Neural cell (in vitro differentiated cells): ENCODE measurements at regions not wholly inside any gene's neighbourhood (a gene's known extent, or its start where the extent isn't known, plus 50 kb on each side); places are given as distances from the start of the nearest gene placed in this dataset.

Experiments
- H2AFZ ChIP-seq: fragments of 200-600, 300-800 bp; sonication (generic), shearing (Covaris generic); 2 replicates; pipeline ENCODE4 v1.6.0; 2014; ENCODE audit warnings: low read depth, mild to moderate bottlenecking, antibody characterized with exemption, low read length, moderate library complexity
- H3F3A ChIP-seq: fragments of 200-600 bp; shearing (Covaris generic); 2 replicates; pipeline ENCODE4 v1.6.1; 2016; ENCODE audit warnings: mild to moderate bottlenecking, moderate library complexity, mixed read lengths, antibody characterized with exemption, low read length; ENCODE audit not compliant: insufficient read depth, poor library complexity, severe bottlenecking
- H3K27ac ChIP-seq: fragments of 200-600, 300-800 bp; sonication (generic), shearing (Covaris generic); 2 replicates; pipeline ENCODE4 v1.5.1; 2014; ENCODE audit warnings: mild to moderate bottlenecking, low read length, moderate library complexity
- H3K27me3 ChIP-seq: fragments of 300-800, 200-600 bp; sonication (generic), shearing (Covaris generic); 2 replicates; pipeline ENCODE4 v1.6.0; 2014; ENCODE audit warnings: mild to moderate bottlenecking, low read depth, low read length, moderate library complexity; ENCODE audit not compliant: insufficient read depth
- H3K36me3 ChIP-seq: fragments of 300-800, 200-600 bp; sonication (generic), shearing (Covaris generic); 2 replicates; pipeline ENCODE4 v1.5.1; 2014; ENCODE audit warnings: mild to moderate bottlenecking, antibody characterized with exemption, low read length, moderate library complexity; ENCODE audit not compliant: insufficient read depth
- H3K4me2 ChIP-seq: fragments of 300-800, 200-600 bp; sonication (generic), shearing (Covaris generic); 2 replicates; pipeline ENCODE4 v1.6.0; 2014; ENCODE audit warnings: mild to moderate bottlenecking, low read length
- H3K4me3 ChIP-seq: fragments of 300-800, 200-600 bp; sonication (generic), shearing (Covaris generic); 2 replicates; pipeline ENCODE4 v1.5.1; 2014; ENCODE audit warnings: mild to moderate bottlenecking, low read length, moderate library complexity
- H3K79me2 ChIP-seq: fragments of 200-600 bp; shearing (Covaris generic); replicated peaks from 2 replicates; pipeline ENCODE4 v1.6.0; 2014; ENCODE audit warnings: mild to moderate bottlenecking, low read length, moderate library complexity; ENCODE audit not compliant: insufficient read depth
- H3K9ac ChIP-seq: fragments of 300-800, 200-600 bp; sonication (generic), shearing (Covaris generic); 2 replicates; pipeline ENCODE4 v1.6.1; 2016; ENCODE audit warnings: mild to moderate bottlenecking, low read length, mixed read lengths
- H3K9me2 ChIP-seq: fragments of 200-600 bp; shearing (Covaris generic); 2 replicates; pipeline ENCODE4 v1.6.1; 2016; ENCODE audit warnings: mild to moderate bottlenecking, low read length, mixed read lengths; ENCODE audit not compliant: insufficient read depth
- H3K9me3 ChIP-seq: fragments of 200-600, 300-800 bp; sonication (generic), shearing (Covaris generic); 2 replicates; pipeline ENCODE4 v1.6.1; 2016; ENCODE audit warnings: mild to moderate bottlenecking, mixed run types, low read length, moderate library complexity, mixed read lengths
- H4K20me1 ChIP-seq: fragments of 200-600 bp; shearing (Covaris generic); 2 replicates; pipeline ENCODE4 v1.6.1; 2016; ENCODE audit warnings: mild to moderate bottlenecking, mixed run types; ENCODE audit not compliant: insufficient read depth
- CTCF ChIP-seq: fragments of 450-650 bp; IDR thresholded peaks from 2 replicates; pipeline ENCODE4 v1.5.1; 2014; ENCODE audit warnings: antibody characterized with exemption, mild to moderate bottlenecking, moderate library complexity; ENCODE audit not compliant: poor library complexity, severe bottlenecking
- EP300 ChIP-seq: fragments of 450-650 bp; conservative IDR thresholded peaks from 2 replicates; pipeline ENCODE4 v1.6.1; 2014; ENCODE audit warnings: antibody characterized with exemption, mild to moderate bottlenecking, moderate library complexity; ENCODE audit not compliant: poor library complexity, severe bottlenecking
- EZH2 ChIP-seq: fragments of 200-600, 300-800 bp; shearing (Covaris generic), sonication (generic); IDR thresholded peaks from 2 replicates; pipeline ENCODE4 v1.6.1; 2014; ENCODE audit warnings: antibody characterized with exemption, low read length, borderline replicate concordance, mild to moderate bottlenecking; ENCODE audit not compliant: insufficient read depth, poor library complexity, severe bottlenecking
- MXI1 ChIP-seq: fragments of 450-650 bp; conservative IDR thresholded peaks from 2 replicates; pipeline ENCODE4 v1.6.1; 2014; ENCODE audit warnings: antibody characterized with exemption, mild to moderate bottlenecking; ENCODE audit not compliant: poor library complexity, severe bottlenecking
- POLR2AphosphoS5 ChIP-seq: IDR thresholded peaks from 2 replicates; pipeline ENCODE4 v1.6.1; 2012
- RAD21 ChIP-seq: fragments of 450-650 bp; conservative IDR thresholded peaks from 2 replicates; pipeline ENCODE4 v1.6.1; 2014; ENCODE audit warnings: antibody characterized with exemption, mild to moderate bottlenecking, moderate library complexity
- SMC3 ChIP-seq: fragments of 450-650 bp; conservative IDR thresholded peaks from 2 replicates; pipeline ENCODE4 v1.6.1; 2014; ENCODE audit warnings: antibody characterized with exemption, mild to moderate bottlenecking, moderate library complexity; ENCODE audit not compliant: poor library complexity
- TAF1 ChIP-seq: IDR thresholded peaks from 2 replicates; pipeline ENCODE4 v1.6.1; 2012; ENCODE audit warnings: low read depth
- TF ChIP-seq, protein P1 (sequence below): IDR thresholded peaks from 2 replicates; pipeline ENCODE4 v1.6.1; 2012; ENCODE audit warnings: borderline replicate concordance

- Histone ChIP-seq H3K27me3 (no peaks in the 10 kb centered on the region), H3K36me3 (no peaks in the 10 kb centered on the region), H3F3A (no peaks in the 10 kb centered on the region), H4K20me1 (no peaks in the 10 kb centered on the region), H3K27ac (no peak overlapping the region), H3K9ac (no peak overlapping the region), H3K4me3 (no peak overlapping the region), H3K9me2 (no peaks in the 10 kb centered on the region), H3K9me3 (no peaks in the 10 kb centered on the region), H2AFZ (no peak overlapping the region), H3K4me2 (no peak overlapping the region), H3K79me2 (no peaks in the 10 kb centered on the region)
- TF ChIP-seq POLR2AphosphoS5 (no peak), CTCF (no peak), EZH2 (no peak), TAF1 (no peak), RAD21 (no peak), EP300 (no peak), MXI1 (no peak), SMC3 (no peak)
- TF ChIP-seq, protein P1, sequence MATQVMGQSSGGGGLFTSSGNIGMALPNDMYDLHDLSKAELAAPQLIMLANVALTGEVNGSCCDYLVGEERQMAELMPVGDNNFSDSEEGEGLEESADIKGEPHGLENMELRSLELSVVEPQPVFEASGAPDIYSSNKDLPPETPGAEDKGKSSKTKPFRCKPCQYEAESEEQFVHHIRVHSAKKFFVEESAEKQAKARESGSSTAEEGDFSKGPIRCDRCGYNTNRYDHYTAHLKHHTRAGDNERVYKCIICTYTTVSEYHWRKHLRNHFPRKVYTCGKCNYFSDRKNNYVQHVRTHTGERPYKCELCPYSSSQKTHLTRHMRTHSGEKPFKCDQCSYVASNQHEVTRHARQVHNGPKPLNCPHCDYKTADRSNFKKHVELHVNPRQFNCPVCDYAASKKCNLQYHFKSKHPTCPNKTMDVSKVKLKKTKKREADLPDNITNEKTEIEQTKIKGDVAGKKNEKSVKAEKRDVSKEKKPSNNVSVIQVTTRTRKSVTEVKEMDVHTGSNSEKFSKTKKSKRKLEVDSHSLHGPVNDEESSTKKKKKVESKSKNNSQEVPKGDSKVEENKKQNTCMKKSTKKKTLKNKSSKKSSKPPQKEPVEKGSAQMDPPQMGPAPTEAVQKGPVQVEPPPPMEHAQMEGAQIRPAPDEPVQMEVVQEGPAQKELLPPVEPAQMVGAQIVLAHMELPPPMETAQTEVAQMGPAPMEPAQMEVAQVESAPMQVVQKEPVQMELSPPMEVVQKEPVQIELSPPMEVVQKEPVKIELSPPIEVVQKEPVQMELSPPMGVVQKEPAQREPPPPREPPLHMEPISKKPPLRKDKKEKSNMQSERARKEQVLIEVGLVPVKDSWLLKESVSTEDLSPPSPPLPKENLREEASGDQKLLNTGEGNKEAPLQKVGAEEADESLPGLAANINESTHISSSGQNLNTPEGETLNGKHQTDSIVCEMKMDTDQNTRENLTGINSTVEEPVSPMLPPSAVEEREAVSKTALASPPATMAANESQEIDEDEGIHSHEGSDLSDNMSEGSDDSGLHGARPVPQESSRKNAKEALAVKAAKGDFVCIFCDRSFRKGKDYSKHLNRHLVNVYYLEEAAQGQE: no peak
Measured at GRCh38 chr9:10873999-10874398, 261.2 kb upstream of the PTPRD start.

- Histone ChIP-seq H3K27ac (no peak overlapping the region), H2AFZ (no peak overlapping the region)
Measured at GRCh38 chr9:10875752-10876151, 262.9 kb upstream of the PTPRD start.

More at GRCh38 chr9:10875752-10876151, 262.9 kb upstream of the PTPRD start:
- no peaks in the 10 kb centered on the region for H3K9me2 ChIP-seq
- H3K9me3 ChIP-seq: no peaks in the 10 kb centered on the region
- no peaks in the 10 kb centered on the region for H4K20me1 ChIP-seq
- no peak overlapping the region for H3K4me3 ChIP-seq
- H3K79me2 ChIP-seq: no peaks in the 10 kb centered on the region
- no peak overlapping the region for H3K4me2 ChIP-seq
- H3K9ac ChIP-seq: no peak overlapping the region
- no peaks in the 10 kb centered on the region for H3K27me3 ChIP-seq
- H3K36me3 ChIP-seq: no peaks in the 10 kb centered on the region
- no peak for TF ChIP-seq POLR2AphosphoS5
- no peak for TF ChIP-seq SMC3
- no peak for TF ChIP-seq MXI1
- TF ChIP-seq, protein P1: no peak
- TF ChIP-seq EP300: no peak
- no peak for TF ChIP-seq RAD21
- no peak for TF ChIP-seq CTCF
- no peaks in the 10 kb centered on the region for H3F3A ChIP-seq
